ENCODE measurements at regions not wholly inside any gene's neighbourhood (a gene's known extent, or its start where the extent isn't known, plus 50 kb on each side); places are given as distances from the start of the nearest gene placed in this dataset.

- DNase-seq (ENCODE audit: low spot score) (no peak), ATAC-seq (ENCODE audit: insufficient number of reproducible peaks, low FRiP score, low read depth) (no peak)
- no peaks in the 10 kb centered on the region for H3K27me3 ChIP-seq (replicated peaks; ENCODE audit: insufficient read depth)
- no peak overlapping the region for H3K4me3 ChIP-seq
- TF ChIP-seq CTCF (IDR thresholded peaks at IDR 0.05), result no peak
- no peaks in the 10 kb centered on the region for H3K9me3 ChIP-seq
- no peak overlapping the region for H3K27ac ChIP-seq
- no peaks in the 10 kb centered on the region for H3K36me3 ChIP-seq
- H3K4me1 ChIP-seq (ENCODE audit: control insufficient read depth in 1 of 2, low read depth in 2 of 2), result peaks cover 0 to 9% of the 10 kb centered on the region in 2 donors
Measured at GRCh38 chr14:36451310-36452065, 68.5 kb downstream of the NKX2-1 start.

- no peak for DNase-seq (ENCODE audit: low spot score)
- TF ChIP-seq CTCF (IDR thresholded peaks at IDR 0.05), result no peak
- Histone ChIP-seq H3K27me3 (replicated peaks; ENCODE audit: insufficient read depth) (no peaks in the 10 kb centered on the region), H3K4me3 (no peak overlapping the region), H3K9me3 (no peaks in the 10 kb centered on the region), H3K27ac (no peak overlapping the region), H3K36me3 (no peaks in the 10 kb centered on the region), H3K4me1 (ENCODE audit: control insufficient read depth in 1 of 2, low read depth in 2 of 2) (peaks cover 0 to 9% of the 10 kb centered on the region in 2 donors)
- ATAC-seq (ENCODE audit: insufficient number of reproducible peaks, low FRiP score, low read depth), result no peak
Measured at GRCh38 chr14:36450550-36450949, 69.5 kb downstream of the NKX2-1 start.

- no peak for TF ChIP-seq CTCF (IDR thresholded peaks at IDR 0.05)
- ATAC-seq (ENCODE audit: insufficient number of reproducible peaks, low FRiP score, low read depth) (no peak), DNase-seq (ENCODE audit: low spot score) (no peak)
- H3K27ac ChIP-seq, result no peak overlapping the region
- H3K4me3 ChIP-seq, result no peak overlapping the region
- H3K9me3 ChIP-seq, result no peaks in the 10 kb centered on the region
- H3K27me3 ChIP-seq (replicated peaks; ENCODE audit: insufficient read depth), result no peaks in the 10 kb centered on the region
- H3K36me3 ChIP-seq, result no peaks in the 10 kb centered on the region
- peaks cover 0 to 9% of the 10 kb centered on the region in 2 donors for H3K4me1 ChIP-seq (ENCODE audit: control insufficient read depth in 1 of 2, low read depth in 2 of 2)
Measured at GRCh38 chr14:36449903-36450302, 70.1 kb downstream of the NKX2-1 start.

- Histone ChIP-seq H3K36me3 (no peaks in the 10 kb centered on the region), H3K9me3 (no peaks in the 10 kb centered on the region), H3K27me3 (replicated peaks; ENCODE audit: insufficient read depth) (no peaks in the 10 kb centered on the region), H3K4me3 (no peak overlapping the region), H3K27ac (no peak overlapping the region), H3K4me1 (ENCODE audit: control insufficient read depth in 1 of 2, low read depth in 2 of 2) (peaks cover 0 to 6% of the 10 kb centered on the region in 2 donors)
- no peak for TF ChIP-seq CTCF (IDR thresholded peaks at IDR 0.05)
- ATAC-seq (ENCODE audit: insufficient number of reproducible peaks, low FRiP score, low read depth) (no peak), DNase-seq (ENCODE audit: low spot score) (no peak)
Measured at GRCh38 chr14:36443374-36443773, 76.7 kb downstream of the NKX2-1 start.

- H3K27ac ChIP-seq, result no peak overlapping the region
- no peaks in the 10 kb centered on the region for H3K9me3 ChIP-seq
- peaks cover 0 to 8% of the 10 kb centered on the region in 2 donors for H3K4me1 ChIP-seq (ENCODE audit: control insufficient read depth in 1 of 2, low read depth in 2 of 2)
- H3K4me3 ChIP-seq, result no peak overlapping the region
- TF ChIP-seq CTCF (IDR thresholded peaks at IDR 0.05), result no peak
- no peaks in the 10 kb centered on the region for H3K27me3 ChIP-seq (replicated peaks; ENCODE audit: insufficient read depth)
- DNase-seq (ENCODE audit: low spot score) (no peak), ATAC-seq (ENCODE audit: insufficient number of reproducible peaks, low FRiP score, low read depth) (no peak)
- no peaks in the 10 kb centered on the region for H3K36me3 ChIP-seq
Measured at GRCh38 chr14:36442824-36443241, 77.2 kb downstream of the NKX2-1 start.
